ACC112 (cell line): ENCODE measurements at regions not wholly inside any gene's neighbourhood (a gene's known extent, or its start where the extent isn't known, plus 50 kb on each side); places are given as distances from the start of the nearest gene placed in this dataset.

Source experiments
- H2AFZ ChIP-seq: fragments of 200-600 bp; sonication (generic); one replicate; pipeline ENCODE4 v1.6.0; 2017; ENCODE audit warnings: antibody characterized with exemption, low read length; ENCODE audit not compliant: unreplicated experiment
- H3K27ac ChIP-seq: fragments of 200-600 bp; sonication (generic); 2 replicates; pipeline ENCODE4 v1.5.1; 2014; ENCODE audit warnings: low read depth, mild to moderate bottlenecking, antibody characterized with exemption, low read length, moderate library complexity
- H3K27me3 ChIP-seq: fragments of 200-600 bp; sonication (generic); 2 replicates; pipeline ENCODE4 v1.6.1; 2014; ENCODE audit warnings: mild to moderate bottlenecking, antibody characterized with exemption, low read length, moderate library complexity, mixed read lengths; ENCODE audit not compliant: insufficient read depth
- H3K36me3 ChIP-seq: fragments of 200-600 bp; sonication (generic); 2 replicates; pipeline ENCODE4 v1.6.1; 2016; ENCODE audit warnings: mild to moderate bottlenecking, antibody characterized with exemption, low read length, moderate library complexity, mixed read lengths; ENCODE audit not compliant: insufficient read depth
- H3K4me1 ChIP-seq: fragments of 200-600 bp; sonication (generic); one replicate; pipeline ENCODE4 v1.6.1; 2016; ENCODE audit warnings: low read length, mixed read lengths; ENCODE audit not compliant: insufficient read depth, unreplicated experiment, control insufficient read depth
- H3K4me3 ChIP-seq: fragments of 200-600 bp; sonication (generic); 2 replicates; pipeline ENCODE4 v1.5.1; 2014; ENCODE audit warnings: mild to moderate bottlenecking, low read depth, low read length
- H3K79me2 ChIP-seq: fragments of 200-600 bp; sonication (generic); one replicate; pipeline ENCODE4 v1.6.0; 2016; ENCODE audit warnings: low read length; ENCODE audit not compliant: control insufficient read depth, unreplicated experiment, insufficient read depth

DNA sequence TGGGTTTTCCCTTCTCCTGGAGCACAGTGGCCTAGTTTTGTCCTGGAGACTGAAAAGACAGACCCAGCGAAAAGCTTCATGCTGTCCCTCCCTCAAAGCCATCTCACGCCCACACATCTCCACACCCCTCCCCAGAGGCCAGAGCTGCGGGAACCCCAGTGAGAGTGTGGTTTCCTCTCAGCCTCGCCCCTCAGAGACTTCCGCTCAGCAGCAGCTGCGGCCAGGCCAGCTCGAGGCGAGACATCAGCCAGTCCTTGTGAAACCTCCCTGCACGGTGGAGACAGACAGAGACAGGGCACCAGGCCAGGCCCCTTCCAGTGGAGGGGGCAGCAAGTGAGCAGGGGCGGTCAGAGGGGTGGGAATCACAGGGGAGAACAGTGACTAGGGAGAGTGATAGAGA lies 77.0 kb upstream of the TNRC6C start:
- H3K27ac ChIP-seq = peak overlapping the region; percentile 49; the same call in 1 of the 2 replicates
- H3K4me1 ChIP-seq = peaks cover 25% of the 10 kb centered on the region
- 0 out of 2 replicates have a peak overlapping the region, but pooled peaks have one; percentile 44 for H3K4me3 ChIP-seq
- H3K79me2 ChIP-seq = no peaks in the 10 kb centered on the region
- 0 out of 2 replicates have a peak, but pooled peaks cover 3% of the 10 kb centered on the region for H3K27me3 ChIP-seq
- H2AFZ ChIP-seq = peak overlapping the region; percentile 56
- no peaks in the 10 kb centered on the region for H3K36me3 ChIP-seq

DNA sequence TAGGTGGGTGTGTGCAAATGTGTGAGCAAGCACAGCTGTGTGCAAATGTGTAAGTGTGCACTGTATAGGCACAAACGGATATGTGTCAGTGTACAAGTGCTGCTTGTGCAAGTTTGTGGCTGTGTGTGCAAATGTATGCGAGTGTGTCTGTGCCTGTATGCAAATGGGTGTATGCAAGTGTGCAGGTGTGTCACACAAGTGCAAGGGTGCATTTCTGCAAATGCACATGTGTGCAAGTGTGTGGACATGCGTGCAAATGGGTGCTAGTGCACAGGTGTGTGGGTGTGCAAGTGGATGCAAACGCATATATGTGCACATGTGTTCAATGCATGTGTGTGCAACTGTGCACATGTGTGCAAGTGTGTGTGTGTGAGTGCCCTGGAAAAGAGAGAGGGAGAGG lies 76.5 kb upstream of the TNRC6C start:
- Histone ChIP-seq H3K4me1 (peaks cover 28% of the 10 kb centered on the region), H2AFZ (no peak overlapping the region), H3K4me3 (no peak overlapping the region), H3K27me3 (0 out of 2 replicates have a peak, but pooled peaks cover 6% of the 10 kb centered on the region), H3K36me3 (no peaks in the 10 kb centered on the region), H3K79me2 (no peaks in the 10 kb centered on the region), H3K27ac (peak overlapping the region; percentile 25; the same call in 1 of the 2 replicates)

DNA sequence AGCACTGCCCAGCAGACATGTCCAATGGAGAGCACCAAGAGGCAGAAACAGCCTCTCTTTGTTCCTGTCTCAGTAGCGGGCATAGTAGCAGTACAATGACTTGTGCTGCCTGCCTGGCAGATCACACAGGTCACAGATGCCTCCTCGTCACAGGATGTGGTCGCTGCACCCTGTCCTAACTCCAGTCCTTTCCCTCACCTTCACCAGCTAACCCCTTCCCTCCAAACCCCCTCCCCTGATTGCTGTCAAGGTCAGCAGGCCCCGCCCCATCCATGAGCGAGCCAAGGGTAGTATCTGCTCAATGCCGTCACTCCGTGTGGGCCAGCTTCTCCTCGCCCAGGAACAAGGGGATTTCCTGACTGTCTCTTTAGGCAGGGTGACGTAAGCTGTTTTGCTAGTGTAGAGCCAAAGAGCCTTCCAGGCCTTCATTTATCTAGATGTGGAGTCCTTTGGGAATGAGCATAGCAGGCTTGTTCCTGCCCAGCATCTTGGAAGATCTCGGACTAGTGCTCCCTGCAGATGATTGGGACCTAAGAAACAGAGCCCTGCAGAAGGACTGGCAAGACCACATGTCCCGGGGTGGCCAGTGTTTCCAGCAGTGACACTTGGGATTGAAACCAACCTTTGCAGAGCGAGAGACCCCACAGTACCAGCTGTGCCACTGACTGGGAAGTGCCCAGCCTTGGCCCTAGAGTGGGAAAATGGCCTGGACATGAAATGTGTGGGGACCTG lies 75.9 kb upstream of the TNRC6C start:
- no peak overlapping the region for H2AFZ ChIP-seq
- H3K36me3 ChIP-seq = no peaks in the 10 kb centered on the region
- H3K27me3 ChIP-seq = 0 out of 2 replicates have a peak, but pooled peaks cover 6% of the 10 kb centered on the region
- H3K4me1 ChIP-seq = peaks cover 32% of the 10 kb centered on the region
- H3K27ac ChIP-seq = peak overlapping the region; percentile 25; the same call in 1 of the 2 replicates
- H3K4me3 ChIP-seq = no peak overlapping the region
- no peaks in the 10 kb centered on the region for H3K79me2 ChIP-seq

DNA sequence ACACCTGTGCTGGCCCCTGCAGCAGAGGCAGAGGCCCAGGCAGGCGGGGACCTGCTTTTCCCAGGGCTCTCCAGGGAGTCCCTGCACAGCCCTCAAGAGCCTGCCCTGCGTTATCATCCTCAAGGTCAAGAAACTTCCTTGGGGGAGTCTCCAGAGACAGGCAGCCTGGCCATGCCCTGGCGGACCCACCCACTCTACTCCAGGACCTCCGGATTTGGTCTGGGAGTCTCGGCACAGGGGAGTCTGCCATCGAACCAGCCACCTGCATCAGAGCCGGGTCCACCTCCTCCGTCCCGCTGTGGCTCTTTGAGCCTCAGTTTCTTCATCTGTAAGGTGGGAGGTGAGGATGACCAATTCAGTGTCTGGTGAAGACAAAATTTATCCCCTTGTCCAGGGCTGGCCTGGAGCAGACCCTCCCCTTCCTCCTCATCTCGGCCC lies 75.3 kb upstream of the TNRC6C start:
- H3K79me2 ChIP-seq = no peaks in the 10 kb centered on the region
- no peaks in the 10 kb centered on the region for H3K36me3 ChIP-seq
- no peak overlapping the region for H2AFZ ChIP-seq
- H3K27ac ChIP-seq = peak overlapping the region; percentile 2; the same call in 1 of the 2 replicates
- H3K4me1 ChIP-seq = peaks cover 32% of the 10 kb centered on the region
- no peak overlapping the region for H3K4me3 ChIP-seq
- 0 out of 2 replicates have a peak, but pooled peaks cover 6% of the 10 kb centered on the region for H3K27me3 ChIP-seq

DNA sequence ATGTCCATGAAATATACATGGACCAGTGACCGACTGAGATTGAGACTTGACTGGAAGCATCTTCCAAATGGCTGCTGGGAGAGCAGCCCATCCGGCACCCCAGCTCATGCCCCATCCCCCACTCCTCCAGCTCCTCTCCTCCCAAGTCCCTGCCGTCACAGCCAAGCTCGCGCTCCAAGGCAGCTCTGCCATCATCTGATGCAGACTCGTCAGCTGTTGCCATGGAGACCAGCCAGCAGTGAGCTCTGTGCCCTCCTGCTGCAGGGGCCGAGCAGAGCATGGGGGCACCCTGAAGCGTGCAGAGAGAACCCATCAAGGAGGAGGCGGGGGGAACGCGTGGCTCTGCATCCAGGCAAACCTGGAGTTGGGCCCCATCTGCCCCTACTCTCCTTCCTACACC lies 74.5 kb upstream of the TNRC6C start:
- H3K36me3 ChIP-seq = no peaks in the 10 kb centered on the region
- peaks cover 32% of the 10 kb centered on the region for H3K4me1 ChIP-seq
- no peak overlapping the region for H3K4me3 ChIP-seq
- H3K79me2 ChIP-seq = no peaks in the 10 kb centered on the region
- peaks cover 7% of the 10 kb centered on the region; the same call in 1 of the 2 replicates for H3K27me3 ChIP-seq
- H3K27ac ChIP-seq = no peak overlapping the region
- no peak overlapping the region for H2AFZ ChIP-seq

DNA sequence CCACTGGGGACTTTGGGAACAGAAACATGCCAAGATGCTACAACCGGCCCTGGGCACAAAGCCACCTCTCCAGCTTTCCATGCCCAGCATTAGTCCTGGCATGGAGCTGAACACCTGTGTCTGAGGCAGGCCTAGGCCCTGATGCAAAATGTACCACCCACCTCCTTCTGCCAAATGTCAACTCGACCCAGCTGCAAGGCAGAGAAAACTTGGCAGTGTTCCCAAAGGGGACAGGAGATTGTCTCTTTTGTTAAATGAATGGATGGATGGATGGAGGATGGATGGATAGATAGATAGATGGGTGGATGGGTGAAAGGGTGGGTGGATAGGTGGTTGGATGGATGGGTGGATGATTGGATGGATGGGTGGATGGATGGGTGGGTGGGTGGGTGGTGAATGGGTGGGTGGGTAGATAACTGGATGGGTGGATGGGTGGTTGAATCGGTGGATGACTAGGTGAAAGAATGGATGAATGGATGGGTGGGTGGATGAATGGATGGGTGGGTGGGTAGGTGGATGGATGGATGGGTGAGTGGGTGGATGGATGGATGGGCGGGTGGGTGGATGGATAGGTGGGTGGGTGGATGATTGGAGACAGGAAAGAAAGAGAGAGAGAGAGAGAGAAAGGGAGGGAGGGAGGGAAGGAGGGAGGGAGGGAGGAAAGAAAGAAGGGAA lies 73.4 kb upstream of the TNRC6C start:
- Histone ChIP-seq H3K36me3 (no peaks in the 10 kb centered on the region), H3K4me3 (no peak overlapping the region), H3K27ac (no peak overlapping the region), H3K4me1 (peaks cover 32% of the 10 kb centered on the region), H2AFZ (no peak overlapping the region), H3K27me3 (peaks cover 11% of the 10 kb centered on the region; the same call in 1 of the 2 replicates), H3K79me2 (no peaks in the 10 kb centered on the region)

DNA sequence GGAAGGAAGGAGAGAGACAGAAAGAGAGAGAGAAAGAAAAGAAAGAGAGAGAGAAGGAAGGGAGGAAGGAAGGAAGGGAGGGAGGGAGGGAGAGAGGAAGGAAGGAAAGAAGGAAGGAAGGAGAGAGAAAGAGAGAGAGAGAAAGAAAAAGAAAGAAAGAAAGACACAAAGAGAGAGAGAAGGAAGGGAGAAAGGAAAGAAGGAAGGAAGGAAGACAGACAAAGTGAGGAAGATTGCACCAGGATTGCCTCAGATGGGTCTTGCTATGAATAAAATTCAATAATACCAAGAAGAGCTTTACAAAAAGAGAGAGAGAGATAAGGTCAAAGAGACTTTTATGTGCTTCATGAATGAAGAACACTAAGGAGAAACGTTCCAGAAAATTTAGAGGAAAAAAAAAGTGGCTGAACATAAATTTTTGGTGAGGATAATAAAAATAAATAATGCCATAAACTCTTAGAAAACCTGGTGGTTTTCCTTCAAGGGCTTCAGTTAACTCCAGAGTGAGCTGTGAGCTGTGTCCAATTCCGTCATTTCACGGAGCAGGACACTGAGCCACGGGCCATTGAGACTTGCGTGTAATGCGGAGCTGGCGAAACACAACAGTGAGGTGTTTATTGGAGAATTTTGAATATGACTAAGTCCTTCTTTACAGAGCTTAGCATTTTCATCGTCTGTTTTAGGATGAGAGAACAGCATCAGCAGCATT lies 72.7 kb upstream of the TNRC6C start:
- Histone ChIP-seq H3K4me3 (no peak overlapping the region), H3K27me3 (peaks cover 11% of the 10 kb centered on the region; the same call in 1 of the 2 replicates), H3K27ac (no peak overlapping the region), H3K36me3 (no peaks in the 10 kb centered on the region), H3K79me2 (no peaks in the 10 kb centered on the region), H3K4me1 (peaks cover 30% of the 10 kb centered on the region), H2AFZ (no peak overlapping the region)

DNA sequence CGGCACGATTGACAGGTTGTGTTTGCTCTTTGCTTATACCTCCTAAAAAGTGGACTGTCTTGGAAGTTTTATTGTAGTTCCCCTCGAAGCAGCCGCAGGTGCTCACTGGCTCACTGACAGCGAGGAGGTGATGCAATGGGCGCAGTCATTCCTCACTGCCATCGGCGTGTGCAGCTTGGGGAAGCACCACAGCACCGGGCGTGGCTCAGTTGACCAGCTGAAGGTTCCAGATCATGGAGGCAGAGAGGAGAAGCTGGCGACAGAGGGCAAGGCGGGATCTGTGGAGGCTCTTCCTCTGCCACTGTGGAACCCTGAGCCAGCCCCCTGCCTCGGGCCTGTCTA lies 72.1 kb upstream of the TNRC6C start:
- no peaks in the 10 kb centered on the region for H3K36me3 ChIP-seq
- H3K27me3 ChIP-seq = peaks cover 12% of the 10 kb centered on the region
- H3K4me1 ChIP-seq = peaks cover 24% of the 10 kb centered on the region
- H3K27ac ChIP-seq = no peak overlapping the region
- no peak overlapping the region for H3K4me3 ChIP-seq
- no peaks in the 10 kb centered on the region for H3K79me2 ChIP-seq
- no peak overlapping the region for H2AFZ ChIP-seq

DNA sequence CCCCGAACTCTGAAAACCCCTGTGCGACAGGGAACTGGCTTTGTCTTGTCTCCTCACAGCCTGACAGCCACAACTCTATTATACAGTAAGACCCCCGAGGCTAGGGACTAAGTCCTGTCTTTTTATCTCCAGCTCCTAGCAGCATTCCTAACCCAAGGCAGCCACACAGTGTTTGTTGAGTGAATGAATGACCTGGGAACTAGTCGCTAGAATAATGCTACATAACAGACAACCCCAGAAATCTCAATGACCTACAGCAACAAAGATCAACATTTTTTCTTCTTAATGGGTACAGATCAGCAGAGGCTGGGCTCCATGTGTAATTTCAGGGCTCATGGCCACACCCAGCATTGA lies 71.4 kb upstream of the TNRC6C start:
- H3K4me3 ChIP-seq = peak overlapping the region; percentile 77
- peaks cover 17% of the 10 kb centered on the region for H3K4me1 ChIP-seq
- H2AFZ ChIP-seq = peak overlapping the region; percentile 92
- no peaks in the 10 kb centered on the region for H3K36me3 ChIP-seq
- H3K27ac ChIP-seq = peak overlapping the region; percentile 44; the same call in 1 of the 2 replicates
- H3K79me2 ChIP-seq = no peaks in the 10 kb centered on the region
- H3K27me3 ChIP-seq = peaks cover 17% of the 10 kb centered on the region

DNA sequence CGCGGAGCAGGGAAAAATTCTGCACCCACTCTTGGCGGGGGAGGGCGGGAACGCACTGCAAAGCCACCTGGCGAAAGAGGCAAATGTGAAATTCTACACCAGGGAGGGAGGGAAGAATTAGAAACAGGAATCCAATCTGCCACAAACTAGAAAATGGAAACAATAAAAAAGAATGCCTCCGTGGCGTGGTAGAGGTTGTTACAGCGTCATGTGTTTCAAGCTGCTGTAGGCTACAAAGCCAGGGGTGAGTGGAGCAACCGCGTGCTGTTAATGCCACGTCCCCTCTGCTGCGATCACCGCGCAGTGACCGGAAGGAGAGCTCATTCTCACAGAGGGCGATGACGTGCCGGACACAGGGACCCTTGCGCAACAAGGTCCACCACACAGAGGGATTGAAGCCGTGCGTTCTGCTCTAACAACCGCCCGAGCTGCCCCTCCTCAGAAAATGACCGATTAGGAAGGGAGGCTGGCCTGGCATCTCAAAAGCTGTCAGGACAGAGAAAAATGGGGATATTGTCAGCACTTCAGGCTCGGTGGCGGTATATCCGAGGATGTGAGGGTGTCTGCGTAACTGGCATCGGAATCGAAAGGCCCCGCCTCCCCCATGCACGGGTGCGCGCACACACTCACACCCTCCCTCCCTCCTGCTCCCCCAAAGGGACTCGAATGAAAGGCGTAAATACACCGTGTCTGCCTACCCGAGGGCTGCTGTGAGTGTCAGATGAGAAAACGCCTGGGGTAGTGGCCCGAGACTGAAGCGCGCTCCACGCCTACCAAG lies 70.8 kb upstream of the TNRC6C start:
- Histone ChIP-seq H3K79me2 (no peaks in the 10 kb centered on the region), H3K4me1 (peaks cover 12% of the 10 kb centered on the region), H3K27me3 (peaks cover 17% of the 10 kb centered on the region), H2AFZ (peak overlapping the region; percentile 92), H3K36me3 (no peaks in the 10 kb centered on the region), H3K27ac (peak overlapping the region; percentile 45; the same call in 1 of the 2 replicates), H3K4me3 (peak overlapping the region; percentile 77)
